ENCODE measurements at regions not wholly inside any gene's neighbourhood (a gene's known extent, or its start where the extent isn't known, plus 50 kb on each side); places are given as distances from the start of the nearest gene placed in this dataset.

GRCh38 chr7:34385384-34385783 lies 272.6 kb upstream of the NPSR1 start:
- Mint-ChIP-seq H3K4me1 (no peaks in the 10 kb centered on the region), H3K36me3 (no peaks in the 10 kb centered on the region), H3K27ac (no peak overlapping the region), H3K9me3 (peaks cover 5 to 9% of the 10 kb centered on the region in 2 donors), H3K27me3 (ENCODE audit: low read depth in 2 of 2) (no peaks in the 10 kb centered on the region), H3K4me3 (no peak overlapping the region)
- intact Hi-C loops (cut with micrococcal nuclease), result no loop called here
- TF ChIP-seq, protein P1, sequence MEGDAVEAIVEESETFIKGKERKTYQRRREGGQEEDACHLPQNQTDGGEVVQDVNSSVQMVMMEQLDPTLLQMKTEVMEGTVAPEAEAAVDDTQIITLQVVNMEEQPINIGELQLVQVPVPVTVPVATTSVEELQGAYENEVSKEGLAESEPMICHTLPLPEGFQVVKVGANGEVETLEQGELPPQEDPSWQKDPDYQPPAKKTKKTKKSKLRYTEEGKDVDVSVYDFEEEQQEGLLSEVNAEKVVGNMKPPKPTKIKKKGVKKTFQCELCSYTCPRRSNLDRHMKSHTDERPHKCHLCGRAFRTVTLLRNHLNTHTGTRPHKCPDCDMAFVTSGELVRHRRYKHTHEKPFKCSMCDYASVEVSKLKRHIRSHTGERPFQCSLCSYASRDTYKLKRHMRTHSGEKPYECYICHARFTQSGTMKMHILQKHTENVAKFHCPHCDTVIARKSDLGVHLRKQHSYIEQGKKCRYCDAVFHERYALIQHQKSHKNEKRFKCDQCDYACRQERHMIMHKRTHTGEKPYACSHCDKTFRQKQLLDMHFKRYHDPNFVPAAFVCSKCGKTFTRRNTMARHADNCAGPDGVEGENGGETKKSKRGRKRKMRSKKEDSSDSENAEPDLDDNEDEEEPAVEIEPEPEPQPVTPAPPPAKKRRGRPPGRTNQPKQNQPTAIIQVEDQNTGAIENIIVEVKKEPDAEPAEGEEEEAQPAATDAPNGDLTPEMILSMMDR (IDR thresholded peaks at IDR 0.05), result no peak
- no peak for ATAC-seq
- Histone ChIP-seq H3K27me3 (ENCODE audit: control insufficient read depth, insufficient read depth, low read length) (no peaks in the 10 kb centered on the region), H3K4me1 (ENCODE audit: control insufficient read depth, insufficient read depth, low read length) (no peaks in the 10 kb centered on the region), H3K9me3 (ENCODE audit: control insufficient read depth, insufficient read depth, low read length) (no peaks in the 10 kb centered on the region), H3K27ac (ENCODE audit: low read length) (no peak overlapping the region), H3K36me3 (ENCODE audit: control insufficient read depth, insufficient read depth, low read length) (no peaks in the 10 kb centered on the region), H3K4me3 (ENCODE audit: low read length) (no peak overlapping the region)
- 85% methylated on average over 1 of the region's 1 CpG for WGBS (ENCODE audit: insufficient coverage)
- DNase-seq, result no peak

- Histone ChIP-seq H3K9me3 (ENCODE audit: control insufficient read depth, insufficient read depth, low read length) (no peaks in the 10 kb centered on the region), H3K27ac (ENCODE audit: low read length) (no peak overlapping the region), H3K4me3 (ENCODE audit: low read length) (no peak overlapping the region), H3K36me3 (ENCODE audit: control insufficient read depth, insufficient read depth, low read length) (no peaks in the 10 kb centered on the region), H3K27me3 (ENCODE audit: control insufficient read depth, insufficient read depth, low read length) (no peaks in the 10 kb centered on the region), H3K4me1 (ENCODE audit: control insufficient read depth, insufficient read depth, low read length) (no peaks in the 10 kb centered on the region)
- ATAC-seq (no peak), DNase-seq (no peak)
- TF ChIP-seq, protein P1 (IDR thresholded peaks at IDR 0.05), result no peak
- 80% methylated on average over 7 of the region's 7 CpGs for WGBS (ENCODE audit: insufficient coverage)
- no peak overlapping the region for H3K4me3 Mint-ChIP-seq
- H3K27me3 Mint-ChIP-seq (ENCODE audit: low read depth in 2 of 2), result no peaks in the 10 kb centered on the region
- no peaks in the 10 kb centered on the region for H3K36me3 Mint-ChIP-seq
- no peaks in the 10 kb centered on the region for H3K4me1 Mint-ChIP-seq
- H3K27ac Mint-ChIP-seq, result no peak overlapping the region
- intact Hi-C loops (cut with micrococcal nuclease), result no loop called here
- H3K9me3 Mint-ChIP-seq, result peaks cover 5 to 9% of the 10 kb centered on the region in 2 donors
These were observed 268.5 kb upstream of the NPSR1 start for GRCh38 chr7:34389332-34390078.

DNA sequence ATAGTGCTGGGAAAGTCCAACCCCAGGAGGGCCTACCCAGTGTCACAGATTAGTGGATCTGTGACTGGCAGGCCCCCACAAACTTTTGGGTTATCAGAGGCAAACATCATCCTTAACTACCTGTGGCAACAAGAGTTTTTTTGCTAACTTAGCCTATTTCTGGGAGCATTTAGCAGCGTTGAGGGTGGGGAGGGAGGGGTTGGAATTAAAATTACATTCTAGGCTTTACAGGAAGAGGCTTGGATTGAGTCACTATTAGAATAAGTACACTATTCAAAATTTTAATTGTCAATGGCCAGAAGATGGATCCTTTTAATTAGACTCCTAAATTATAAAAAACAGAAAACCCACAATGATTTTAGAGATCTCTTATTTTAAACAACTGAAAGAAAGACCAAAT lies 267.9 kb upstream of the NPSR1 start:
- peaks cover 5 to 9% of the 10 kb centered on the region in 2 donors for H3K9me3 Mint-ChIP-seq
- Histone ChIP-seq H3K4me1 (ENCODE audit: control insufficient read depth, insufficient read depth, low read length) (no peaks in the 10 kb centered on the region), H3K4me3 (ENCODE audit: low read length) (no peak overlapping the region), H3K27me3 (ENCODE audit: control insufficient read depth, insufficient read depth, low read length) (no peaks in the 10 kb centered on the region), H3K27ac (ENCODE audit: low read length) (no peak overlapping the region), H3K9me3 (ENCODE audit: control insufficient read depth, insufficient read depth, low read length) (no peaks in the 10 kb centered on the region), H3K36me3 (ENCODE audit: control insufficient read depth, insufficient read depth, low read length) (no peaks in the 10 kb centered on the region)
- WGBS (ENCODE audit: insufficient coverage), result 60% methylated on average over 1 of the region's 1 CpG
- no peak overlapping the region for H3K27ac Mint-ChIP-seq
- no peak for DNase-seq
- H3K27me3 Mint-ChIP-seq (ENCODE audit: low read depth in 2 of 2), result no peaks in the 10 kb centered on the region
- H3K4me1 Mint-ChIP-seq, result no peaks in the 10 kb centered on the region
- intact Hi-C loops (cut with micrococcal nuclease), result no loop called here
- no peak overlapping the region for H3K4me3 Mint-ChIP-seq
- no peaks in the 10 kb centered on the region for H3K36me3 Mint-ChIP-seq
- no peak for ATAC-seq
- TF ChIP-seq, protein P1 (IDR thresholded peaks at IDR 0.05), result no peak

DNA sequence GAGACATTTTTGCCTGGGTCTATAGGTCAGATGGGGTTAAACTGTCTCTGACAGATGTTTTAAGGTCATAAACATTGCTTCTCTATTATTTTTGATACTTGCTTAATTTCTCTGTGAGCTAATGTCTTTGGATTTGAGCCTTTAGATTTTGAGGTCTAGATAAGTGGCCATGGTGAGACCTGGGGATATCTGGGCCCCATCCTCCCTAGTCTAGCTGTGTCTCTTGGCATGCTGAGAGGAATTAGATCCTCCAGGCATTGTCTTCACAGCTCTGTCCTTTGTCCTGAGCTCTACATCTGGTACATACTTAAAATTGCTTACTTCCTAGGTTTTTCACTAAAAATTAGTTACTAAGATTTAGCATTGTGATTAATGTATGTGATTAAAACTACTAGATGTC lies 265.0 kb upstream of the NPSR1 start:
- TF ChIP-seq, protein P1 (IDR thresholded peaks at IDR 0.05), result no peak
- intact Hi-C loops (cut with micrococcal nuclease), result no loop called here
- H3K4me3 Mint-ChIP-seq, result no peak overlapping the region
- DNase-seq (no peak), ATAC-seq (no peak)
- H3K27ac Mint-ChIP-seq, result no peak overlapping the region
- H3K4me1 Mint-ChIP-seq, result no peaks in the 10 kb centered on the region
- Histone ChIP-seq H3K27ac (ENCODE audit: low read length) (no peak overlapping the region), H3K27me3 (ENCODE audit: control insufficient read depth, insufficient read depth, low read length) (no peaks in the 10 kb centered on the region), H3K36me3 (ENCODE audit: control insufficient read depth, insufficient read depth, low read length) (no peaks in the 10 kb centered on the region), H3K4me1 (ENCODE audit: control insufficient read depth, insufficient read depth, low read length) (no peaks in the 10 kb centered on the region), H3K9me3 (ENCODE audit: control insufficient read depth, insufficient read depth, low read length) (no peaks in the 10 kb centered on the region), H3K4me3 (ENCODE audit: low read length) (no peak overlapping the region)
- H3K27me3 Mint-ChIP-seq (ENCODE audit: low read depth in 2 of 2), result no peaks in the 10 kb centered on the region
- H3K36me3 Mint-ChIP-seq, result no peaks in the 10 kb centered on the region
- H3K9me3 Mint-ChIP-seq, result peaks cover 5 to 11% of the 10 kb centered on the region in 2 donors
